ENCODE measurements at regions not wholly inside any gene's neighbourhood (a gene's known extent, or its start where the extent isn't known, plus 50 kb on each side); places are given as distances from the start of the nearest gene placed in this dataset.

GRCh38 chr15:25582886-25583285 is 144.1 kb upstream of the UBE3A start:
- Histone ChIP-seq H3K79me2 (ENCODE audit: control insufficient read depth, insufficient read depth, low read length) (no peaks in the 10 kb centered on the region), H2AFZ (ENCODE audit: control insufficient read depth, low read length) (no peak overlapping the region), H3K9ac (ENCODE audit: control insufficient read depth, extremely low read depth, insufficient read depth, low read length) (no peak overlapping the region), H3K4me2 (ENCODE audit: control insufficient read depth, extremely low read depth, insufficient read depth, low read depth, low read length) (no peak overlapping the region), H3K9me1 (ENCODE audit: control insufficient read depth, extremely low read depth, insufficient read depth, low read length) (no peaks in the 10 kb centered on the region), H3K36me3 (ENCODE audit: control insufficient read depth in 2 of 2, extremely low read depth in 1 of 2, insufficient read depth in 2 of 2, low read length in 2 of 2) (no peaks in the 10 kb centered on the region), H3K4me1 (ENCODE audit: control insufficient read depth, extremely low read depth, insufficient read depth, low read length) (no peaks in the 10 kb centered on the region), H3K9me3 (ENCODE audit: control insufficient read depth, low read depth, low read length) (no peaks in the 10 kb centered on the region), H4K20me1 (ENCODE audit: control insufficient read depth, extremely low read depth, insufficient read depth, low read length) (no peaks in the 10 kb centered on the region), H3K27ac (ENCODE audit: control insufficient read depth, insufficient read depth, low read length) (no peak overlapping the region), H3K4me3 (ENCODE audit: control insufficient read depth in 2 of 3, extremely low read depth in 1 of 3, insufficient read depth in 2 of 3, low read depth in 1 of 3, low read length in 3 of 3) (no peak overlapping the region), H3K27me3 (ENCODE audit: control insufficient read depth, extremely low read depth, insufficient read depth, low read length) (no peaks in the 10 kb centered on the region)
- FAIRE-seq: no peak
- dilution Hi-C loops (cut with MboI; ENCODE audit: extremely low pct_ligation_motif_present, low sequenced_read_pairs): no loop called here
- TF ChIP-seq EZH2 (IDR thresholded peaks at IDR 0.05; ENCODE audit: low read length): no peak
- TF ChIP-seq, protein P1, sequence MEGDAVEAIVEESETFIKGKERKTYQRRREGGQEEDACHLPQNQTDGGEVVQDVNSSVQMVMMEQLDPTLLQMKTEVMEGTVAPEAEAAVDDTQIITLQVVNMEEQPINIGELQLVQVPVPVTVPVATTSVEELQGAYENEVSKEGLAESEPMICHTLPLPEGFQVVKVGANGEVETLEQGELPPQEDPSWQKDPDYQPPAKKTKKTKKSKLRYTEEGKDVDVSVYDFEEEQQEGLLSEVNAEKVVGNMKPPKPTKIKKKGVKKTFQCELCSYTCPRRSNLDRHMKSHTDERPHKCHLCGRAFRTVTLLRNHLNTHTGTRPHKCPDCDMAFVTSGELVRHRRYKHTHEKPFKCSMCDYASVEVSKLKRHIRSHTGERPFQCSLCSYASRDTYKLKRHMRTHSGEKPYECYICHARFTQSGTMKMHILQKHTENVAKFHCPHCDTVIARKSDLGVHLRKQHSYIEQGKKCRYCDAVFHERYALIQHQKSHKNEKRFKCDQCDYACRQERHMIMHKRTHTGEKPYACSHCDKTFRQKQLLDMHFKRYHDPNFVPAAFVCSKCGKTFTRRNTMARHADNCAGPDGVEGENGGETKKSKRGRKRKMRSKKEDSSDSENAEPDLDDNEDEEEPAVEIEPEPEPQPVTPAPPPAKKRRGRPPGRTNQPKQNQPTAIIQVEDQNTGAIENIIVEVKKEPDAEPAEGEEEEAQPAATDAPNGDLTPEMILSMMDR (optimal IDR thresholded peaks at IDR 0.05 in 1 of 3, IDR thresholded peaks at IDR 0.05 in 1 of 3, conservative IDR thresholded peaks at IDR 0.05 in 1 of 3; ENCODE audit: extremely low read depth in 1 of 3, insufficient read depth in 2 of 3, low read length in 3 of 3): no peak
- DNase-seq (ENCODE audit: low read depth, low spot score): no peak

DNA sequence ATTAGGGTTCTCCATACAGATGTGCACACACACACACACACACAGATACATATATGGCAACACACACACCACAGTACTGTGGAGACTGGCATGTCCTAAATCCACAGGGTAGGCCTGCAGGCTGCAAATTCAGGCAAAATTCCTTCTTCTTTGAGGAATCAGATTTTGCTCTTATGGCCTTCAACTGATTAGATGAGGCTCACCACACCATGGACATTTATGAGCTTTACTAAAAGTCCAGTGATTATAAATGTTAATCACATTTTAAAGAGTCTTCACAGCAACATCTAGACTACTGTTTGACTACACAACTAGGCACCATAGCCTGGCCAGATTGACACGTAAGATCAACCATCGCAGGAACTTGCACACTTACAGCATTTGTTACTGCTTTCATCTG is 140.3 kb upstream of the UBE3A start:
- H3K36me3 ChIP-seq (ENCODE audit: control insufficient read depth in 2 of 2, extremely low read depth in 1 of 2, insufficient read depth in 2 of 2, low read length in 2 of 2): no peaks in the 10 kb centered on the region
- H3K4me3 ChIP-seq (ENCODE audit: control insufficient read depth in 2 of 3, extremely low read depth in 1 of 3, insufficient read depth in 2 of 3, low read depth in 1 of 3, low read length in 3 of 3): no peak overlapping the region
- dilution Hi-C loops (cut with MboI; ENCODE audit: extremely low pct_ligation_motif_present, low sequenced_read_pairs): no loop called here
- no peaks in the 10 kb centered on the region for H3K9me1 ChIP-seq (ENCODE audit: control insufficient read depth, extremely low read depth, insufficient read depth, low read length)
- H3K9ac ChIP-seq (ENCODE audit: control insufficient read depth, extremely low read depth, insufficient read depth, low read length): no peak overlapping the region
- H3K27ac ChIP-seq (ENCODE audit: control insufficient read depth, insufficient read depth, low read length): no peak overlapping the region
- no peaks in the 10 kb centered on the region for H3K9me3 ChIP-seq (ENCODE audit: control insufficient read depth, low read depth, low read length)
- no peak for DNase-seq (ENCODE audit: low read depth, low spot score)
- no peak for FAIRE-seq
- no peak overlapping the region for H2AFZ ChIP-seq (ENCODE audit: control insufficient read depth, low read length)
- H3K27me3 ChIP-seq (ENCODE audit: control insufficient read depth, extremely low read depth, insufficient read depth, low read length): no peaks in the 10 kb centered on the region
- H4K20me1 ChIP-seq (ENCODE audit: control insufficient read depth, extremely low read depth, insufficient read depth, low read length): no peaks in the 10 kb centered on the region
- H3K4me1 ChIP-seq (ENCODE audit: control insufficient read depth, extremely low read depth, insufficient read depth, low read length): no peaks in the 10 kb centered on the region
- H3K79me2 ChIP-seq (ENCODE audit: control insufficient read depth, insufficient read depth, low read length): no peaks in the 10 kb centered on the region
- TF ChIP-seq, protein P1 (optimal IDR thresholded peaks at IDR 0.05 in 1 of 3, IDR thresholded peaks at IDR 0.05 in 1 of 3, conservative IDR thresholded peaks at IDR 0.05 in 1 of 3; ENCODE audit: extremely low read depth in 1 of 3, insufficient read depth in 2 of 3, low read length in 3 of 3): no peak
- no peak for TF ChIP-seq EZH2 (IDR thresholded peaks at IDR 0.05; ENCODE audit: low read length)
- H3K4me2 ChIP-seq (ENCODE audit: control insufficient read depth, extremely low read depth, insufficient read depth, low read depth, low read length): no peak overlapping the region

Measured in keratinocyte (primary cell).